Endothelial cell of umbilical vein (primary cell): ENCODE measurements at regions not wholly inside any gene's neighbourhood (a gene's known extent, or its start where the extent isn't known, plus 50 kb on each side); places are given as distances from the start of the nearest gene placed in this dataset.

Experiments used
- BruUV-seq: library from RNA; stranded (reverse); fragments of 400-500 nt; replicated peaks from 2 replicates; lab custom pipeline; 2021; lab: Mats Ljungman, UMichigan
- CTCF ChIA-PET: fragments of 300-600, 350-600 bp; sonication (Branson Sonifier 250); formaldehyde crosslinking; loops from one replicate; lab custom pipeline; 2021; ENCODE audit warnings: antibody characterized with exemption, inconsistent platforms; lab: Charles Lee
- POLR2A ChIA-PET: fragments of 300-600, 350-600 bp; sonication (Branson Sonifier 250); formaldehyde crosslinking; loops from one replicate; lab custom pipeline; 2021; ENCODE audit warnings: antibody characterized with exemption, inconsistent platforms; lab: Charles Lee
- DNase-seq: peaks from one replicate; pipeline ENCODE4 v3.0.0-alpha.2; 2011; ENCODE audit warnings: low read depth, low spot score
- FAIRE-seq: peaks from 2 replicates; lab custom pipeline; 2011; peaks lifted over from hg19 to GRCh38; lab: Jason Lieb, UNC
- H2AFZ ChIP-seq: 2 replicates; pipeline ENCODE4 v1.6.0; 2012; ENCODE audit warnings: low read depth, low read length, control low read depth, inconsistent platforms
- H3K27ac ChIP-seq: 2 replicates; pipeline ENCODE4 v1.5.1; 2011; ENCODE audit warnings: low read depth, mild to moderate bottlenecking, control low read depth, low read length, moderate library complexity; ENCODE audit not compliant: insufficient read depth
- H3K27me3 ChIP-seq, 2 experiments: 2 replicates each; pipeline versions ENCODE4 v1.6.0 to v1.6.1; 2011; ENCODE audit warnings: low read length in 2 of 2, mixed read lengths in 1 of 2; ENCODE audit not compliant: control insufficient read depth in 2 of 2, insufficient read depth in 2 of 2
- H3K36me3 ChIP-seq, 2 experiments: 2 replicates in 1 of 2; 3 replicates in 1 of 2; pipeline ENCODE4 v1.5.1; 2011; ENCODE audit warnings: low read length in 2 of 2, mild to moderate bottlenecking in 1 of 2, moderate library complexity in 1 of 2; ENCODE audit not compliant: control insufficient read depth in 2 of 2, insufficient read depth in 2 of 2; ENCODE audit errors: extremely low read depth in 1 of 2
- H3K4me1 ChIP-seq: 3 replicates; pipeline ENCODE4 v1.5.1; 2011; ENCODE audit warnings: mild to moderate bottlenecking, low read length; ENCODE audit not compliant: control insufficient read depth, insufficient read depth; ENCODE audit errors: extremely low read depth
- H3K4me2 ChIP-seq: 2 replicates; pipeline ENCODE4 v1.6.1; 2011; ENCODE audit warnings: low read length, control low read depth, mixed read lengths; ENCODE audit not compliant: insufficient read depth
- H3K4me3 ChIP-seq, 3 experiments: fragments of 200-600 bp in 1 of 3; sonication (generic), shearing (Covaris generic) in 1 of 3; replicated peaks in 1 of 3; 2 replicates each; pipeline ENCODE4 v1.5.1; 2011 to 2016; ENCODE audit warnings: control low read depth in 3 of 3, low read length in 3 of 3, mild to moderate bottlenecking in 2 of 3, inconsistent platforms in 1 of 3, low read depth in 1 of 3, moderate library complexity in 1 of 3; ENCODE audit not compliant: insufficient read depth in 1 of 3
- H3K79me2 ChIP-seq: 2 replicates; pipeline ENCODE4 v1.6.0; 2012; ENCODE audit warnings: low read length, inconsistent platforms; ENCODE audit not compliant: control insufficient read depth, insufficient read depth
- H3K9ac ChIP-seq: replicated peaks from 2 replicates; pipeline ENCODE3; 2011; ENCODE audit warnings: low read length, control low read depth; ENCODE audit not compliant: insufficient read depth; ENCODE audit errors: extremely low read depth
- H3K9me1 ChIP-seq: replicated peaks from 3 replicates; pipeline ENCODE4 v1.6.0; 2011; ENCODE audit warnings: mild to moderate bottlenecking, low read length; ENCODE audit not compliant: control insufficient read depth, insufficient read depth; ENCODE audit errors: extremely low read depth
- H3K9me3 ChIP-seq: replicated peaks from 2 replicates; pipeline ENCODE4 v1.5.1; 2012; ENCODE audit warnings: low read length, inconsistent platforms; ENCODE audit not compliant: control insufficient read depth, insufficient read depth
- H4K20me1 ChIP-seq: replicated peaks from 2 replicates; pipeline ENCODE3; 2011; ENCODE audit warnings: mild to moderate bottlenecking, low read length; ENCODE audit not compliant: control insufficient read depth, insufficient read depth; ENCODE audit errors: extremely low read depth
- FOS ChIP-seq: IDR thresholded peaks from 2 replicates; pipeline ENCODE4 v1.6.1; 2011; ENCODE audit warnings: mild to moderate bottlenecking, low read length, moderate library complexity, borderline replicate concordance; ENCODE audit not compliant: insufficient read depth
- GATA2 ChIP-seq: IDR thresholded peaks from 2 replicates; pipeline ENCODE4 v1.7.0; 2011; ENCODE audit warnings: low read depth, mild to moderate bottlenecking, moderate library complexity, mixed read lengths, low read length; ENCODE audit not compliant: insufficient read length, insufficient read depth
- MAX ChIP-seq: IDR thresholded peaks from 2 replicates; pipeline ENCODE4 v1.6.1; 2011; ENCODE audit not compliant: insufficient read depth, insufficient read length
- dilution Hi-C: fragments of 300-500 bp; cut with MboI; formaldehyde crosslinking; loops from one replicate; pipeline ENCODE4 v1.15.0; 2019; ENCODE audit warnings: low sequenced_read_pairs; ENCODE audit not compliant: extremely low pct_ligation_motif_present
- intact Hi-C: fragments of 100-400 bp; cut with micrococcal nuclease; formaldehyde crosslinking; loops from one replicate; pipeline ENCODE4 v1.10.0; 2022

- intact Hi-C loops (loop anchor here (1.0 kb wide), 1 partner anchor 257 kb away; the partner anchor contains the start of gene DARS1), dilution Hi-C loops (no loop called here)
- Histone ChIP-seq H3K9me1 (no peaks in the 10 kb centered on the region), H3K9ac (peak overlapping the region; percentile 30), H3K36me3 (no peaks in the 10 kb centered on the region), H3K9me3 (no peaks in the 10 kb centered on the region), H3K4me1 (peaks cover 46% of the 10 kb centered on the region), H2AFZ (peak overlapping the region; percentile 29), H3K79me2 (no peaks in the 10 kb centered on the region), H3K27me3 (no peaks in the 10 kb centered on the region), H3K4me2 (peak overlapping the region; percentile 19), H3K4me3 (no peak overlapping the region), H4K20me1 (no peaks in the 10 kb centered on the region), H3K27ac (peak overlapping the region; percentile 86)
- DNase-seq: peak; percentile 33
- peak; percentile 60 for FAIRE-seq
- ChIA-PET CTCF (no interaction called here), POLR2A (no interaction called here)
- TF ChIP-seq GATA2: no peak
- peak; percentile 43 for TF ChIP-seq FOS
- BruUV-seq: no TSS peak
Observed at GRCh38 chr2:136242687-136243277, 124.8 kb upstream of the CXCR4 start.

- peak overlapping the region; percentile 19 for H3K4me2 ChIP-seq
- FAIRE-seq: peak; percentile 70
- no peaks in the 10 kb centered on the region for H3K79me2 ChIP-seq
- peak overlapping the region; percentile 86 for H3K27ac ChIP-seq
- peaks cover 53% of the 10 kb centered on the region for H3K4me1 ChIP-seq
- dilution Hi-C loops (no loop called here), intact Hi-C loops (loop anchor here (1.0 kb wide), 1 partner anchor 257 kb away; the partner anchor contains the start of gene DARS1)
- TF ChIP-seq GATA2 (peak; percentile 51), MAX (no peak)
- no peaks in the 10 kb centered on the region for H4K20me1 ChIP-seq
- H3K4me3 ChIP-seq: no peak overlapping the region
- H3K27me3 ChIP-seq: no peaks in the 10 kb centered on the region
- ChIA-PET CTCF (no interaction called here), POLR2A (no interaction called here)
- H3K9me3 ChIP-seq: no peaks in the 10 kb centered on the region
- BruUV-seq: no TSS peak
- H2AFZ ChIP-seq: peak overlapping the region; percentile 29
- no peaks in the 10 kb centered on the region for H3K36me3 ChIP-seq
- DNase-seq: peak; percentile 60
- no peaks in the 10 kb centered on the region for H3K9me1 ChIP-seq
- H3K9ac ChIP-seq: peak overlapping the region; percentile 30
Observed at GRCh38 chr2:136242100-136242499, 124.2 kb upstream of the CXCR4 start.
